ENCODE measurements at regions not wholly inside any gene's neighbourhood (a gene's known extent, or its start where the extent isn't known, plus 50 kb on each side); places are given as distances from the start of the nearest gene placed in this dataset.

DNA sequence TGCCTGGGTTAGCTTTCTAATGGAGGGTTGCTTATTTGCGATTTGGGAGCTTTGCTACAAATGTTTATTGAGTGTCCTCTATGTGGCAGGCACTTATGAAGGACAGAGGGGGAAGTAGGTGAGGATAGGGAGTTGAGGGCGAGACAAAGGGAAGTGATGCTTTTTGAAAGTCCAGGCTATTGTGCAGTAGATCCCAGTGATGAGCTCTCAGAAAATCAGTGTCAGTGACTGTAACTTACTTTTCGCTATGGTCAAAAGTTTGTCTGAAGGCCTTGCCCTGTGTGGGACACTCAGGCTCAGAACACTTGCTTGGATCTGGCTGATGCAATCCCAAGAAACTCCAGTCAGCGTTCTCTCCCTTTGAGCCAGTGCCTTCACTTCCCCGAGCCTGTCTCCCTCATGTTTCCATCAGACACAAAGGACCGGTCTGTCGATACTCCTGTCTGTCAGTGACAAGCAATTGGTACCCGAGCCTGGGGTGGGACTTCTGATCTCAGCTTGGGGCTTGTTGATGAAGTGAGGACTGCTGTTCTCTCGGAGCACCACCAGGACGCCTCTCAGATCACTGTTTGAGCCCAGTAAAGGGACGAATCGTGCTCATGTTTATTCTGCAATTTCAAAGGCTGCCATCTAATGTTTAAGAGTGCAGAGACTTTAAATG, 63.1 kb upstream of the SORCS3 start:
- no peak overlapping the region for H3K4me3 ChIP-seq (ENCODE audit: low read depth in 1 of 2, low read length in 1 of 2)
- TF ChIP-seq, protein P1, sequence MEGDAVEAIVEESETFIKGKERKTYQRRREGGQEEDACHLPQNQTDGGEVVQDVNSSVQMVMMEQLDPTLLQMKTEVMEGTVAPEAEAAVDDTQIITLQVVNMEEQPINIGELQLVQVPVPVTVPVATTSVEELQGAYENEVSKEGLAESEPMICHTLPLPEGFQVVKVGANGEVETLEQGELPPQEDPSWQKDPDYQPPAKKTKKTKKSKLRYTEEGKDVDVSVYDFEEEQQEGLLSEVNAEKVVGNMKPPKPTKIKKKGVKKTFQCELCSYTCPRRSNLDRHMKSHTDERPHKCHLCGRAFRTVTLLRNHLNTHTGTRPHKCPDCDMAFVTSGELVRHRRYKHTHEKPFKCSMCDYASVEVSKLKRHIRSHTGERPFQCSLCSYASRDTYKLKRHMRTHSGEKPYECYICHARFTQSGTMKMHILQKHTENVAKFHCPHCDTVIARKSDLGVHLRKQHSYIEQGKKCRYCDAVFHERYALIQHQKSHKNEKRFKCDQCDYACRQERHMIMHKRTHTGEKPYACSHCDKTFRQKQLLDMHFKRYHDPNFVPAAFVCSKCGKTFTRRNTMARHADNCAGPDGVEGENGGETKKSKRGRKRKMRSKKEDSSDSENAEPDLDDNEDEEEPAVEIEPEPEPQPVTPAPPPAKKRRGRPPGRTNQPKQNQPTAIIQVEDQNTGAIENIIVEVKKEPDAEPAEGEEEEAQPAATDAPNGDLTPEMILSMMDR (IDR thresholded peaks at IDR 0.05), result no peak
- peaks cover 49% of the 10 kb centered on the region for H3K27me3 ChIP-seq
- no peaks in the 10 kb centered on the region for H3K9me3 ChIP-seq
- H3K27ac ChIP-seq, result no peak overlapping the region
- H3K4me1 ChIP-seq (ENCODE audit: control insufficient read depth in 1 of 2, insufficient read depth in 1 of 2, low read depth in 1 of 2, low read length in 1 of 2), result peaks cover 0 to 7% of the 10 kb centered on the region in 2 experiments
- no peaks in the 10 kb centered on the region for H3K36me3 ChIP-seq

- no peak overlapping the region for H3K27ac ChIP-seq
- peaks cover 0 to 7% of the 10 kb centered on the region in 2 experiments for H3K4me1 ChIP-seq (ENCODE audit: control insufficient read depth in 1 of 2, insufficient read depth in 1 of 2, low read depth in 1 of 2, low read length in 1 of 2)
These were observed 62.4 kb upstream of the SORCS3 start for GRCh38 chr10:104578671-104579070.

DNA sequence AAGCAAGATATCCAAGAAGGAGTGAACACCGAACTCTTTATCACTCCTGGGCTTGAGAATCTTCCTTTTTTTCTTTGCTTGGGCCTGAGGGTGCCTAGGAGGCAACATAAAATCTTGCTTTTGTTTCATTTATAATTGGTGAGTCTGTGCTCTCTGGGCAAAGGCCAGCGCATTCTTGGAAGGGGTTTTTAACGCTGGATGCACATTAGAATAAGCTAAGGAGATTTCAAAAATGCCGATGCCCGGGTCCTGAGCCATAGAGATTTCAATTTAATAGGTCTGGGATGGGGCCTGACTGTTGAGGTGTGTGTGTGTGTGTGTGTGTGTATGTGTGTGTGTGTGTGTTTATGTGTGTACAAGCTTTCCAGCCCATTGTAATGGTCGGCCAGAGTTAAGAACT, 62.0 kb upstream of the SORCS3 start:
- Histone ChIP-seq H3K36me3 (no peaks in the 10 kb centered on the region), H3K27me3 (peaks cover 61% of the 10 kb centered on the region), H3K27ac (no peak overlapping the region), H3K4me3 (ENCODE audit: low read depth in 1 of 2, low read length in 1 of 2) (no peak overlapping the region), H3K4me1 (ENCODE audit: control insufficient read depth in 1 of 2, insufficient read depth in 1 of 2, low read depth in 1 of 2, low read length in 1 of 2) (peaks cover 0 to 7% of the 10 kb centered on the region in 2 experiments), H3K9me3 (no peaks in the 10 kb centered on the region)
- TF ChIP-seq, protein P1 (IDR thresholded peaks at IDR 0.05), result no peak

More at GRCh38 chr10:104578671-104579070, 62.4 kb upstream of the SORCS3 start:
- Histone ChIP-seq H3K9me3 (no peaks in the 10 kb centered on the region), H3K27me3 (peaks cover 56% of the 10 kb centered on the region), H3K36me3 (no peaks in the 10 kb centered on the region), H3K4me3 (ENCODE audit: low read depth in 1 of 2, low read length in 1 of 2) (no peak overlapping the region)
- TF ChIP-seq, protein P1 (IDR thresholded peaks at IDR 0.05), result no peak

- H3K4me3 ChIP-seq (ENCODE audit: low read depth in 1 of 2, low read length in 1 of 2), result no peak overlapping the region
- H3K4me1 ChIP-seq (ENCODE audit: control insufficient read depth in 1 of 2, insufficient read depth in 1 of 2, low read depth in 1 of 2, low read length in 1 of 2), result peaks cover 0 to 7% of the 10 kb centered on the region in 2 experiments
- H3K36me3 ChIP-seq, result no peaks in the 10 kb centered on the region
- H3K9me3 ChIP-seq, result no peaks in the 10 kb centered on the region
- H3K27me3 ChIP-seq, result peaks cover 69% of the 10 kb centered on the region
- H3K27ac ChIP-seq, result no peak overlapping the region
- TF ChIP-seq, protein P1 (IDR thresholded peaks at IDR 0.05), result no peak
These were observed 60.8 kb upstream of the SORCS3 start for GRCh38 chr10:104580321-104580720.

- H3K4me3 ChIP-seq (ENCODE audit: low read depth in 1 of 2, low read length in 1 of 2), result no peak overlapping the region
- no peaks in the 10 kb centered on the region for H3K9me3 ChIP-seq
- peaks cover 75% of the 10 kb centered on the region for H3K27me3 ChIP-seq
- H3K36me3 ChIP-seq, result no peaks in the 10 kb centered on the region
- H3K4me1 ChIP-seq (ENCODE audit: control insufficient read depth in 1 of 2, insufficient read depth in 1 of 2, low read depth in 1 of 2, low read length in 1 of 2), result peaks cover 0 to 7% of the 10 kb centered on the region in 2 experiments
- no peak overlapping the region for H3K27ac ChIP-seq
- TF ChIP-seq, protein P1 (IDR thresholded peaks at IDR 0.05), result peak; percentile 82
These were observed 60.1 kb upstream of the SORCS3 start for GRCh38 chr10:104580774-104581675.
